ENCODE measurements at regions not wholly inside any gene's neighbourhood (a gene's known extent, or its start where the extent isn't known, plus 50 kb on each side); places are given as distances from the start of the nearest gene placed in this dataset.
"Not testable (repeated sequence)": the region's sequence is repeated elsewhere in the genome, so short reads cannot be mapped to it uniquely, and the experiment has no call there.

GRCh38 chr1:67530071-67530470 lies 99.9 kb upstream of the SERBP1 start:
- no peak for DNase-seq

DNA sequence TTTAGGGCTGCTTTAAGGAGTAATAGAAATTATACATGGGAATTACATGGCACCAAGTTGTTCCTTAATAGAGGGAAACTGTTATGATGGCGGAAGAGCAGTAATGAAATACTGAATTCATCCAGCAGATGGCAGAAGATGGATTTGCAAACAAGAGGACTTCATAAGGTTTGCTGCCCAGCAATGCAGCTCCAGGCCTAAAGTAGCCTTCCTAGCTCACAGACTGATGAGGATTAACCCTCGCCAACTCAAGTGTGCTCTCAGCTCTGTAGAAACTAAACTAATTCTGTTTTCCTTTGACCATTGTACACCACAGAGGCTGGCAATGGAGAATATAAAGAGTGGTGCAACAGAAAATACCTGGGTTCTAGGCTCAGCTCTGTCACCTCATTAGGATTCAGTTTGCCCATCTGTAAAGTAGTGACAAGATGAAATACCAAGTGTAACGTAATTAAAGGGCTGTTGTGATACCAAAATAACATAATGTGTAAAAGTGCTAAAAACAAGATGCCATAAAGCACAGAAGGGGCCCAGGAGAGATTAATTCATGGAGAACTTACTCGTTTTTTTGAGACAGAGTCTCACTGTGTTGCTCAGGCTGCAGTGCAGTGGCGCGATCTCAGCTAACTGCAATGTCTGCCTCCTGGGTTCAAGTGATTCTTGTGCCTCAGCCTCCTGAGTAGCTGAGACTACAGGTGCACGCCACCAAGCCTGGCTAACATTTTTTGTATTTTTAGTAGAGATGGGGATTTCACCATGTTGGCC lies 102.4 kb upstream of the SERBP1 start:
- DNase-seq, result peak; percentile 80

DNA sequence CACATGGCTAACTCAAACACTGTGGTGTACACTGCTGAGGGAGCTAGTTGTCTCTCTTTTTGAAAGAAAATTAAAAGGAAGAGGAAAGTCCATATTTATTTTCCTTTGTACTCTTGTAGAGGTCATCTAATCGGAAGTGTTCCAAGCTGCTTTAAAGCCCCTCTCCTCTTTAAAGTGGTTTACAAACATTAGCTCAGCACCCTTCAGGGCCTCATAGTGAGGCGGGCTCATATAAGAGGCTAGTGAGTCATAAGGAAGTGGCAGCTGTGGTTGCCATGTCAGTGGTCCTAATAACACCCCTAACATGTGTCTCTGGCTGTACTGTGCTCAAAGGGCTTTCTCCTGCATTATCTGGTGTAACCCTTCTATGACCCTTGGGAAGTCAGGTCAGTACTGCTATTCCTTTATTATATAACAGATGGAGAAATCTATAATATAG lies 104.4 kb upstream of the SERBP1 start:
- DNase-seq, result peak; percentile 39

DNA sequence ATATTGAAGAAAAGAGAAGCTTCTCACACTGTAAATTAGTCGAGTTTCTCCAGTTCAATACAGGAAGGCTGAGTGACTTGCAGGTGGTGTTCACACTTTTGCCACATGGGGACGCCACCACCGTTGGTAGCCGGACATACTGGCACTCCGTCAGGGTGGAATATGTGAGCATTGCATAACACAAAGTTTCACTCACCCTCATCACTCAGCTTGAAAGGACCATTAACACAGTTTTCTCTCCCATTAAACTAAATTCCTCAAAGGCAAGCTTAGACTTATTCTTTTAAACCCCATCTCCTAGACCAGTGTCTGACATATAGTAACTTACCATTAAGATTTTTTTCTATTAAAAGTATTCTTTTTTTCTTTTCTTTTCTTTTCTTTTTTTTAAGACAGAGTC lies 105.3 kb upstream of the SERBP1 start:
- DNase-seq, result peak; percentile 80

GRCh38 chr1:67536957-67537666 lies 106.9 kb upstream of the SERBP1 start:
- DNase-seq, result no peak

DNA sequence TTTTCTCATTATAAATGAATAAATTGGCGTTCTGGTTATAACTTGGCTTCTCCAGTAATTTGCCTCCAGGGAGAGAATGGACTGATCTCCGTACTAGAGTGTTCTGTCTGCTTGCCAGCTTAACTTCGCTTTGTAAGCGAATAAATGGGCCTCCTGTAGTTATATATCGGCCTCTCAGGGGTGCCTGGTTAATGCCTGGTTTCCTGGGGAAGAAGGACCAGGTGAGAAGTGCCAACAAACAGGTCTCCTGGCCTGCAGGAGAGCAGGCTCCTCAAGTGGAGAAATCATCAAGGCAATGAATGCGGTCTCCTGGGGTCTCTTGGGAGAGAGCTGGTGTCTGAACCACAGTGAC lies 107.4 kb upstream of the SERBP1 start:
- DNase-seq, result no peak

GRCh38 chr1:67540025-67540732 lies 110.0 kb upstream of the SERBP1 start:
- DNase-seq, result no peak

DNA sequence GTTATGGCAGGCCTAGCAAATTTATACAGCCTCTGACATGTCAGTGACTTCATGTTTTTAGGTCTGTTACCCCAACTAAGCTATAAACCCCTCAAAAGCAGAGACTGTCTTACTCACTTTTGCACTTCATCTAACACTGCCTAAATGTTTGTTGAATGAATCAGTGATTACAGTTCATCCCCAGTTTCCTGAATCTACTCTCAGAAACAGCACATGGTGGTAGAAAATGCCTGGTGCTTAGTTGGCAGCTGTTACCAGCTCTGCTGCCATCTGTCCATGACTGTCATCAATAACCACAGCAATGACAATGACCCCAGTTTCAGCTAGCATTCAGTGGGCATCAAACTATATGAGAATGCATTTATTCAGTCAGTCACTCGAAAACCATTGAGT lies 110.5 kb upstream of the SERBP1 start:
- DNase-seq, result no peak

DNA sequence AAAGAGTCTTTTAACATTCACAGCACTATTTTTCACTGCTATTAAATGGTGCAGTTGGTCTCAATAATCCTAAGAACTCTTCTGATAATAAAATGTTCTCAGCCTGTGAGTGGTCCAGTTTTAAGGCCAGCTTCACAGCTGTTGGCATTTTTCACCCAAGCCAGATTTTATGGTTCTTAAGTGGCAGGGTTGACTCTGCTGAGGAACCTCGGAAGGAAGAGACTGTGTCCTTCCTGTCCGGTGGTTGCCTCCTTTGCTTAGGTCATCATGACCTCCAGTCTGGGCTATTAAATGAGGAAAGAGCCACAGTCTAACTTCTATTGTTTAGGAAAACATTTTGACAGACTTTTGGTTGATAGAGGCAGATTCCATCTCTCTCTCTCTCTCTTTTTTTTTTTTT lies 112.5 kb upstream of the SERBP1 start:
- no peak for DNase-seq

DNA sequence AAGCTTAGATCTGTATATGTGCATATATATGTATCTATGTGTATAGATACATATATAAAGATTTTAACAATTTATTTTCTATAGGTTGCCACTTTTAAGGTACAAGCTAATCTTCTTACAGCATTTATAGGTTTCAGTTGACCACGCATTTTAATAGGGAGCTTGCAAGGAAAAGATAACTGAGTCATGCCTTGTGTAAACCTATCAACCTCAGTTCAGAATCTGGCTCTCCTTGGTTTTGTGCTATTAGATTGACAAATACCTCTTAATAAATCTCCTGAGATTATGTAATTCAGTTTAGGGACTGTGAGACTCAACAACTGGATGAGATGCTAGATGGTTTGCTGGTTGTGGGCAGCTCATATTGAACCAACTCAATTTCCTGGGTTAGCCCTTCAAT lies 114.7 kb upstream of the SERBP1 start:
- no peak for DNase-seq

DNA sequence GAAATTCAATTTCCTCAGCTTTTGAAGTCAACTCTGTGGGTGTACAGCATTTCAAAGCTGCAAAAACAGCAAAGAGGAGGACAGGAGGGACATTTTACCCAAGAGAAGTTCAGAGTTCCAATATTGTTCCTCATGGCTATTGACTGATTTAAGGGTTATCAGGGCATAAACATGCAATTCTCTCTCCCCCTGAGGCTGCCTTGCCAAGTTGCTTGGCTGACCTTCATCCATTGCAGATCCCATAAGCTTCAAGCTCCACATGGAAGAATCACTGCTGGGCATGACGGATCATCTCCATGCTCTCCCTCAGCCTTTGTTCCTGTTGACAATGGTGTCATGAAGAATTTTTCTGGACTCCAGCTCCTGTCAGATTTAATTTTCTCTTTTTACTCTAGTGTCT lies 115.2 kb upstream of the SERBP1 start:
- DNase-seq, result no peak

- no peak for DNase-seq
Measured at GRCh38 chr1:67551375-67551774, 121.2 kb upstream of the SERBP1 start.

GRCh38 chr1:67552336-67552759 lies 122.1 kb upstream of the SERBP1 start:
- no peak for DNase-seq

DNA sequence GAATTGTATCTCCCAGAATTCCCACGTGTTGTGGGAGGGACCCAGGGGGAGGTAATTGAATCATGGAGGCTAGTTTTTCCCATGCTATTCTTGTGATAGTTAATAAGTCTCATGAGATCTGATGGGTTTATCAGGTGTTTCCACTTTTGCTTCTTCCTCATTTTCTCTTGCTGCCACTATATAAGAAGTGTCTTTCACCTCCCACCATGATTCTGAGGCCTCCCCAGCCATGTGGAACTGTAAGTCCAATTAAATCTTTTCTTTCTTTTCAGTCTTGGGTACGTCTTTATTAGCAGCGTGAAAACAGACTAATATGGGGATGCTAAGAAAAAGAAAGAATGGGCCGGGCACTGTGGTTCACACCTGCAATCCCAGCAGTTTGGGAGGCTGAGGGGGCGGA lies 124.0 kb upstream of the SERBP1 start:
- not testable (repeated sequence) for DNase-seq

DNA sequence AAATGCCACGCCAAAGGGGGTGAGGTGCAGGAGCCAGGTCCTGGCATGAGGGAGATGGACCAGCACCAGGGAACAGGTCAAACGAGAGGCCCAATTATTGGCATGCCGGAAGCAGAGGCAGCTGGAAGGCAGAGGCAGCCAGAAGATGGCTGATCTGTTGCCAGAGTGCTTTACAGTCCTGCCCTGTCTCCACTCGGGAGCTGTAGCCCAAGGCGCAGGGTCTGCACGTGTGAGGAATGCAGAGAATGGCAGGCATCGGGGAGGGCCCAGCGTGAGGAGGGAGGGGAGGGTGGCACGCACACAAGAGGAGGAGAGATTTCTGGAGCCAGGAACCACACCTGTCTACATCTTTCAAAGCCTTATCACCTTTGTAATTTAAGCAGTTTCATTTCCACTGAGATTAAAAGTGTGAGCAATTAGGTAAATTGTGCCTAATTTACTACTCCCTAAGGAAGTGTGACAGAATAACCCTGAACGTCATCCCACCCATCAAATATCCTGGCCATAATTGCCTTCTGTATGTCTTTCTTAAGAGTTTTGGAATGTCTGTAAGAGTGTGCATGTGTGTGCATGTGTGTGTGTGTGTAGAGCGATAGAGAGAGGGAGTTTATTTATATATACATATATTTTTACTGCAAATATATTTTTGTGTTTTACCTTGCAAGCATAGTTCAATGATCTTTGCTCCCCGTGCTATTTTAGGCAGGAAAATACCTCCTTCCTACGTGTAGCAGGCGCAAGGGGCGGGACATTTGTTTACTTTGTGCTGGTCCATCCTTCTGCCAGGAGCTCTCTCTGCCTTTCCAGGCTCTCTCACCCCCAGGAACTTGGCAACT lies 125.5 kb upstream of the SERBP1 start:
- no peak for DNase-seq

DNA sequence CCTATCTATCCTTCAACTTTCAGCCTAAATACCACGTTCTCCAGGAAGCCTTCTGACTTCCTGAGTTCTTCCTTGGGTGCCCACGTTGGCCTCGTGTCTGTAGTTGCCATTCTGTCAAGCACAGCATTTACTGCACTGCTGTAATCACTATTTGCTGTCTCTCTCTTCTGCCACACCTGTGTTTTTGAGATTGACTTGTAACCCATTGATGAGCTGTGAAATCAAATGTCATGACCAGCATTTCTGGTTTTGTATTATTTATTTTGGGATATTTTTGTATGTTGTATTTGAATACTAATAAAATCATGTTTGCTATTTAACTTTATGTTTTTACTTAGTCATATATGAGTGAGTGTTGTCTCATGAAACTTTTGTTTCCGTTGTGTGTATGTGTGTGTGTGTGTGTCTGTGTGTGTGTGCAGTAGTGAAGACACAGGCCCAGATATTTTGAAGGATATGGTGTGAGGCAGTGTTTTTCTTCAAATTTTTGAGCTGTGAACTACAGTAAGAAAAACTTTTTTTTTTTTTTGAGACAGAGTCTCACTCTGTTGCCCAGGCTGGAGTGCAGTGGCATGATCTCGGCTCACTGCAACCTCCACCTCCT lies 126.2 kb upstream of the SERBP1 start:
- no peak for DNase-seq

GRCh38 chr1:67557696-67558448 lies 127.1 kb upstream of the GADD45A start:
- DNase-seq, result no peak

DNA sequence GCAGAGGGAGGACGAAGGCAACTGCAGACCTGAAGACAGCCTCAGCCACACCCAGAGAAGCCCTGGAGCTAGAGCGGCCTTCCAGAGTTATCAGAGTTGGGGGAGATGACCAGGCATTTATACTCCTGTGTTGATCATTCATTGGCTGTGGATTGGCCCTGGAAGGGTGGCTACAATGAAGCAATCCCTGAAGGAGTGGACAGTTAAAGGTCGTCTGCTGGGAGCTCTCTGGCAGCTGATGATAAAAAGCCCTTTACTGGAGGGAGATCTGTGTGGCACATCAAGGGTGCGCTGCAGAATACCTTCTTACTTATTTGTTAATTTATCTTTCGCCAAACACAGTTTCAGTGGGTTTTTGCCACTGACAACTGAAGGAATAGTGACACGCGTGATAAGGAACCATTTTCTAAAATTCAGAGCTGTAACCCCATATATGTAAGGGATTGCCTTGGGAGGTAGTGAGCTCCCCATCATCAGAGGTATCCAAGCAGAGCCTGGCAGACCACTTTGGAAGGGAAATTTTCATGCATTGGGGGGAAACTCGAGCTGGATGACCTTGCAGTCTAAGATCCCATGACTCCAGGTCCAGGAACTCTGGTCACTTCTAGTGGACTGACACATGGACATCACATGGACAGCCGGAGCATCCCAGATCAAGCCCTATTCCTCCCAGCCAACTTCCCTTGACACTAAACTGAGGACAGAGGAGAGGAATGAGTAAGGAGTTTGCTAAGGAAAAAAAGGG lies 126.4 kb upstream of the GADD45A start:
- DNase-seq, result no peak

GRCh38 chr1:67559222-67559700 lies 125.7 kb upstream of the GADD45A start:
- DNase-seq, result peak; percentile 64

- no peak for DNase-seq
Measured at GRCh38 chr1:67560580-67561255, 124.3 kb upstream of the GADD45A start.
